Stimulated activated effector memory CD8-positive, alpha-beta T cell treated with anti-CD3 and anti-CD28 coated beads, Interleukin-12 subunit alpha, Interleukin-12 subunit beta, amount 100 ng/mL, for 72 hours (primary cell): ENCODE measurements at regions not wholly inside any gene's neighbourhood (a gene's known extent, or its start where the extent isn't known, plus 50 kb on each side); places are given as distances from the start of the nearest gene placed in this dataset.
"Not testable (repeated sequence)": the region's sequence is repeated elsewhere in the genome, so short reads cannot be mapped to it uniquely, and the experiment has no call there.

Source experiments
- ATAC-seq: fragments of 150-1000 bp; cut with Tn5 transposase; 2 replicates; pipeline ENCODE4 v1.10.0; 2021
- DNase-seq, 2 donors: peaks; one replicate each; pipeline ENCODE4 v3.0.0; 2021 to 2022; ENCODE audit warnings: low spot score in 2 of 2
- H3K27ac Mint-ChIP-seq: one replicate; pipeline ENCODE4 v1.8.0; 2022; ENCODE audit warnings: mild to moderate bottlenecking, mixed read lengths
- H3K36me3 Mint-ChIP-seq: one replicate; pipeline ENCODE4 v1.8.0; 2022; ENCODE audit warnings: mild to moderate bottlenecking, mixed read lengths
- H3K4me1 Mint-ChIP-seq: one replicate; pipeline ENCODE4 v1.8.0; 2022; ENCODE audit warnings: mixed read lengths
- H3K4me3 Mint-ChIP-seq: one replicate; pipeline ENCODE4 v1.8.0; 2022; ENCODE audit warnings: mild to moderate bottlenecking, mixed read lengths
- H3K9me3 Mint-ChIP-seq: one replicate; pipeline ENCODE4 v1.8.0; 2022; ENCODE audit warnings: mixed read lengths

DNA sequence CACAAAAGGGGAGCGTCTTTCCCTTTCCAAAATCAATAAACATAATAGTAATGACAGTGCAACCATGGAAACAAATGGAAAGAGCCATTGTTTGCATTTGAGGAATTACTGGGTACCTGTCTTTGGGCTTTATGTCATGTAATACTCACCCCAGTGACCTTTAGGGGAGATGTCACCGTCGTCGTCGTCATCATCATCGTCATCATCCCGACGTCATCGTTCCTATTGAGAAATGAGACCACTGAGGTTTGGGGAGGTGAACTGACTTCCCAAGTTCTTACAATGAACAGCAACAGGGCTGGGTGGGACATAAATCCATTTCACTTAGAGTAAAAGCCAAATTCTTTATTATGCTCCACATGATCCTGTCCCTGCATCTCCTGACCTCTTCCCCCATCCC is 168.9 kb upstream of the KAZN start:
- no peaks in the 10 kb centered on the region for H3K36me3 Mint-ChIP-seq
- no peak for ATAC-seq
- no peaks in the 10 kb centered on the region for H3K4me1 Mint-ChIP-seq

DNA sequence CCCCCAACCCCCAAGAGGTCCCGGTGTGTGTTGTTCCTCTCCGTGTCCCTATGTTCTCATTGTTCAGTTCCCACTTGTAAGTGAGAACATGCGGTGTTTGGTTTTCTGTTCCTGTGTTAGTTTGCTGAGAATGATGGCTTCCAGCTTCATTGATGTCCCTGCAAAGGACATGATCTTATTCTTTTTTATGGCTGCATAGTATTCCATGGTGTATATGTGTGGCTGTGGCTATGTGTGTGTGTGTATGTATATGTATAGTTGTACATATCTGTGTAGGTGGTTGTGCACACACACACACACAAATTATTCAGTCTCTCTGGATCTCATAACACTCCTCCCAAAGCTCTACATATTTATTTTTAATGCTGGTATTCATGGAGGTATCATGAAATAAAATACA is 165.8 kb upstream of the KAZN start:
- ATAC-seq, H3K4me3 Mint-ChIP-seq, DNase-seq, H3K27ac Mint-ChIP-seq, H3K36me3 Mint-ChIP-seq, H3K4me1 Mint-ChIP-seq, H3K9me3 Mint-ChIP-seq: not testable (repeated sequence)

More for the DNA sequence above, 168.9 kb upstream of the KAZN start:
- Mint-ChIP-seq H3K4me3 (no peak overlapping the region), H3K9me3 (peaks cover 4% of the 10 kb centered on the region), H3K27ac (no peak overlapping the region)
- no peak for DNase-seq

DNA sequence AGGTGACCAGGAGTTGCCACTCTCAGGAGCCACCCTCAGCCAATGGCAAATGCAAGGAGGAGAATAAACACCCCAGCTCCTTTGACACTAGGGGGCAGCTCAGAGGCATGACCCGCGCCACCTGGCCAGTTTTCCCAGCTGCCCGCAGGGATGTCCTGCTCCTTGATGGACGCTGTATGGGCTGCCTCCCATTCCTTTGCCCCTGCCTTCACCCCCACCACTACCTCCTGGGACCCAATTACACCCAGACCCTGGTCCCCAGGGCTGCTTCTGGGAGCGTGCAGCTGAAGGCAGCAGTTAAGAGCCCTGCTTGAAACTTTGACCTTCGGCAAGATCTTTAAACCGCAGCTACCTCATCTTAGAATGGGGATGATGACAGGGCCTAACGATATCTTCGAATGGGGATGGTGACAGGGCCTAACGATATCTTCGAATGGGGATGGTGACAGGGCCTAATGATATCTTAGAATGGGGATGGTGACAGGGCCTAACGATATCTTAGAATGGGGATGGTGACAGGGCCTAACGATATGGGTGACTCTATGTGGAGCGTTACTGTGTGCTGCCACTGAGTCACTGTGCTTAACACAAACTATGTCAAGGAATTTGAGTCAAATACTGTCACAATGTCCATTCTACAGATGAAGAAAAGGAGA is 163.0 kb upstream of the KAZN start:
- ATAC-seq (no peak), DNase-seq (no peak)
- Mint-ChIP-seq H3K27ac (no peak overlapping the region), H3K9me3 (peaks cover 4% of the 10 kb centered on the region), H3K36me3 (no peaks in the 10 kb centered on the region), H3K4me1 (no peaks in the 10 kb centered on the region), H3K4me3 (no peak overlapping the region)

DNA sequence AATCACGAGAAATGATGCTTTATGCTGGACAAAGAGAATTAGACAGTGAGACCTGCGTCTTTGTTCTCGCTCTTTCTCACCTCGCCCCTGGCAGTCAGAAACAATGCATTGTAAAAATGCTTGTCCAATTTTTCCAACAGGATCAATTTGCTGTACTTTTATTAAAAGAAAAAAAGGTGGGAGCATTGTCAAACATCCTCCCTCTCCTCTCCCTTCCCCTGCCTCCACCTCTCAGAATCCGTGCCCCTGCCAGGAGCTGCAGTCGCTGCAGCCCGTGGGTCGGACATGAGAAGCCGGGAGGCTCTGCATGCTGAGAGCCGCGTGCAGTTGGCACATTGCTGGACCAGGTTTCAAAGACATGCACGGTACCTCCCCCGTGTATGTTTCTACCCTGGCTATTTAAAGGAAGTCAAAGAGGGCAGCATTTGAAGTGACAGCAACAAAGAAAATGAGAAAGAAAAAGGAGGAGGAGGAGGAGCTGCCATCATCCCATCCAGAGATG is 161.0 kb upstream of the KAZN start:
- no peak for DNase-seq
- Mint-ChIP-seq H3K4me1 (no peaks in the 10 kb centered on the region), H3K4me3 (no peak overlapping the region), H3K9me3 (peaks cover 4% of the 10 kb centered on the region), H3K36me3 (no peaks in the 10 kb centered on the region), H3K27ac (no peak overlapping the region)
- ATAC-seq, result no peak

DNA sequence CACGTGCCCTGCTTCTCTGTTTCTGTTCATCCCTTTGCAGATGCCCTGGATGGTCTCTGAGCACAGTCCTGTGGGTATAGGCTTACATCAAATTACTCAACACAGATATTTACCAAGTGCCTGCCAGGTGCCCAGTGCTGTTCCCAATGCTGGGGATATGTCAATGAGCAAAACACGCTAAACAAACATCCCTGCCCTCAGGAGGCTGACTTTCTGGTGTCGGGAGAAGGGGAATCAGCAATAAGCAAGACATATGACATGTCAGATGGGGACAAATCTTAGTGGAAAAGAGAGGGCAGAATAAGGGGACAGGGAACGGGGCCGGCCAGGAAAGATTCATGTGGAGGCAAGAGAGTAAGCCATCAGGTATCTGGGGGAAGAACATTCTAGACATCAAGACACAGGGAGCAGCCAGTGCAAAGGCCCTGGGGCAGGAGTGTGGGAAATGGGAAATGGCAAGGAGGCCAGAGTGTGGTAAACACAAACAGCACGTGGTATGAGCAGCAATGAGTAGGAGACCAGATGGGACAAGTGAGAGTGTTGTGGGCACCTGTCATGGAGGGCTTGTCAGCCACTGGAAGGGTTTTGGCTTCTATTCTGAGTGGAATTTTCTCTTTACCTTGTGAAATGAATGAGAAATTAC is 160.2 kb upstream of the KAZN start:
- no peaks in the 10 kb centered on the region for H3K36me3 Mint-ChIP-seq
- no peak for ATAC-seq
- peaks cover 2% of the 10 kb centered on the region for H3K9me3 Mint-ChIP-seq
- H3K4me3 Mint-ChIP-seq, result no peak overlapping the region
- DNase-seq, result no peak
- H3K4me1 Mint-ChIP-seq, result no peaks in the 10 kb centered on the region
- H3K27ac Mint-ChIP-seq, result no peak overlapping the region

DNA sequence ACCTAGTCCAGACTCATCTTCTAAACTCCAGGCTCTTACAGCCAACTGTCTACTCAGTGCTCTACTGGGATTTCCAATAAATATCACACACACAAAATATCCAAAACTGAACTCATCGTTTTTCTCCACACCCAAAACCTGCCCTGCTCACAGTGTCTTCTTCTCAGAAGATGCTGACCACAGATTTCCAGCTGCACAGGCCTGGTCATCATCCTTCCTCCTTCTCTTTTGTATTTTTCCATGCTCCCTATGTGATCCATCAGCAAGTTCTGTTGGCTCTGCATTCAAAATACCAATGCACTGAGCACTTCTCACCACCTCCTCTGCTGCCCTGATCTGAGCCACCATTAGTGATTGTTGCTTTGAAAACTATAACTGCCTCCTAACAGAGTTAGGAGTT is 159.5 kb upstream of the KAZN start:
- ATAC-seq, result no peak
- no peaks in the 10 kb centered on the region for H3K36me3 Mint-ChIP-seq
- H3K27ac Mint-ChIP-seq, result no peak overlapping the region
- no peak overlapping the region for H3K4me3 Mint-ChIP-seq
- no peak for DNase-seq
- H3K9me3 Mint-ChIP-seq, result no peaks in the 10 kb centered on the region
- no peaks in the 10 kb centered on the region for H3K4me1 Mint-ChIP-seq

DNA sequence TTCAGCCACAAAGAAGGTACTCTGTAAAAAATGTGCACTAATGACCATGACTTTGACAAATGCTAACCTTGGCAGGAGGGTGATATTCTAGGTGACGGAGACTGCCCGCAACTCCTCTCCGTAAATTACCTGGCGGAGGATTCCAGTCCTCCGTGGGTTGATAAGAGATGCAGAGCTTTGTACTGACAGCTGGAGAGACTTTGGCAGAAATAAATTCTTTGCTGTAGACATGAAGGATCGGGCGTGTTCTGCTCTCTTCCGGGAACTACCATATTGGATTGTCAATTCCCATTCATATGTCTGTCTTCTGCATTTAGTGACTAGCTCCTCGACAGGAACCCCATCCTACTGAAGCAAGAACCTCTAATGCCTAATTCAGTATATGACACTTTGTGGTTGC is 158.3 kb upstream of the KAZN start:
- Mint-ChIP-seq H3K9me3 (no peaks in the 10 kb centered on the region), H3K27ac (no peak overlapping the region), H3K36me3 (no peaks in the 10 kb centered on the region), H3K4me3 (no peak overlapping the region), H3K4me1 (no peaks in the 10 kb centered on the region)
- no peak for ATAC-seq
- DNase-seq, result no peak

DNA sequence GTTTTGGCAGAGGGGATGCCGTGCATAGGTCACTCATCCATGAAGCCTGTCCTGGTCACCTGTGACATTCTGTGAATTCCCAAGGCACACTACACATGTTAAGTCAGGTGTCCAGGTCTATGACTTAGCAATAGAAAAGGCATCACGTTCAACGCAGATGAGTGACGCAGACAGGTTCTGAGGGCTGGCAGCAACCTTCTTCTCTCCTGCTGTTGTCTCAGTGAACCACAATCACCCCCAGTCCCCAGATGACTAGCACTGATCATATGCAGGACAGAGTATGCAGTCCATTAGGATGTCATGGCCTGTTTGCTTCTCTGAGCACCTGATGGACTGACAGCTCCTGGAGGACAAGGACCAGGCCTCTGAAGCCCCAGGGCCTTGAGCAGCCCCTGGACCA is 157.8 kb upstream of the KAZN start:
- no peak for DNase-seq
- no peaks in the 10 kb centered on the region for H3K36me3 Mint-ChIP-seq
- ATAC-seq, result no peak
- no peak overlapping the region for H3K4me3 Mint-ChIP-seq
- no peaks in the 10 kb centered on the region for H3K9me3 Mint-ChIP-seq
- no peaks in the 10 kb centered on the region for H3K4me1 Mint-ChIP-seq
- no peak overlapping the region for H3K27ac Mint-ChIP-seq

DNA sequence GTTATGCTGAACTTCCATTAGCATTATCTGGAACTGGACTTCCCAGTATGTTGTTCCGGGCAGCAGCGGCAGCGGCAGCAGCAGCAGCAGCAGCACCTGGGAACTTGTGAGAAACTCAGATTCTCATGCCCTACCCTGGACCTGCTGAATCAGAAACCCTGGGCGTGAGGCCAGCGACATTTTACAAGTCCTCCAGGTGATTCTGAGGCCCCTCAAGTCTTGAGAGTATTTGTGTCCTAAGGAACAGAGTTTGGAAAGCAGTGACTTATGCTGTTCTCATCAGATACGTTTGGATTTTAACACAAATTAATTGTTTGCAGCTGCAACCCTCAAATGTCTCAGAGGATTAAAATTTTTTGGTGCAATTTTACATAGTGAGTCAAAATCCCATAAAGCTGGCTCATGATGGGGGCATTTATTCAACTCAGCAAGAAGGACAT is 157.2 kb upstream of the KAZN start:
- no peak for ATAC-seq

DNA sequence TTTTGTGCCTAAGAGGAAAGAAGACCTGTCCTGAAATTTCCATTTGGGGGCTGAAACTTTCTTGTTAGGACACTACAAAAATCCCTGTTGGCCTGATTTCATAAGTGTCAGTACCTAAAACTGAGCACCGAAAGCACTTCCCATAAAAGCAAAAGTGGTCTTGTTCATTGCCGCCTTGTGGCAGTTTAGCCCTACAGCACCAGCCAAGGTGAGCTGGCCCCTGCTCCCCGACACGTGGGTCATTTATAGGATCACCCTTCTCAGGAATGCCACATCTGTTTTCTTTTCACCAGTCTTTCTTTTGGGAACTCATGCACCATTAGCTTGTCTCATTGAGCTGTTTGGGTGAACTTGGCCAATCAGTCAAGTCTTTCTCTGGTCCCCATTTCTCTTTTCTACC is 155.8 kb upstream of the KAZN start:
- DNase-seq, result no peak
- Mint-ChIP-seq H3K36me3 (no peaks in the 10 kb centered on the region), H3K4me1 (no peaks in the 10 kb centered on the region), H3K9me3 (no peaks in the 10 kb centered on the region), H3K27ac (no peak overlapping the region), H3K4me3 (no peak overlapping the region)
- no peak for ATAC-seq

More for the DNA sequence above, 157.2 kb upstream of the KAZN start:
- Mint-ChIP-seq H3K4me3 (no peak overlapping the region), H3K36me3 (no peaks in the 10 kb centered on the region), H3K27ac (no peak overlapping the region), H3K4me1 (no peaks in the 10 kb centered on the region), H3K9me3 (no peaks in the 10 kb centered on the region)
- no peak for DNase-seq

DNA sequence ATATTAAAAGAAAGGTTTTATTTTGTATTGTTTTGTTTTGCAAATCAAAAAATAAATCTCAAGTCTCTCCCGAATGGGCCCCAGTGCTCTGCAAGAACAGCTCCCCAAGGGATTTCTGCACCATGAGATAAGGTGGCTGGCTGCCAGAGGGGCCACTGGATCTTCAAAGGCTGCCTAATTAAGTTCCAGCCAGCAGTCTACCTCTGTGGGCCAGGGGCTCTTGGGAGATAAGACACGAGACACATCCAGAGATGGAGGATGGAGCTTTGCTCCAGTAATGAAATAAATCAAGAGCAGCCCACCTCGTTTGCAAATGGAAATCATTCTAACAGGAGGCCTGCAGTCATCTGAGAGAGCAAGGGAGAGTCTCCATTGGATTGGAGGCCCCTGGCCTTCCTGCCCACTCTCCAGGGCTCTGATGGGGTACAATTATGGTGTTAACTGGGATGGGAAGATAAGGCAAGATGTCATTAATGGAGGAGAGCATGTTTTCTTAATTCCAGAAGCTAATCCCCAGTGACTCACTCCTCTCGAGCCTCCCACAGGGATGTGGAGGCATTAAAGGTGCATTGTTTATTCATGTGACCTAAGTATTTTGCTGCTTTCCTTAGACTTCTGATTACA is 155.2 kb upstream of the KAZN start:
- Mint-ChIP-seq H3K4me3 (no peak overlapping the region), H3K36me3 (no peaks in the 10 kb centered on the region), H3K9me3 (no peaks in the 10 kb centered on the region), H3K27ac (no peak overlapping the region), H3K4me1 (no peaks in the 10 kb centered on the region)
- ATAC-seq, result no peak
- no peak for DNase-seq

DNA sequence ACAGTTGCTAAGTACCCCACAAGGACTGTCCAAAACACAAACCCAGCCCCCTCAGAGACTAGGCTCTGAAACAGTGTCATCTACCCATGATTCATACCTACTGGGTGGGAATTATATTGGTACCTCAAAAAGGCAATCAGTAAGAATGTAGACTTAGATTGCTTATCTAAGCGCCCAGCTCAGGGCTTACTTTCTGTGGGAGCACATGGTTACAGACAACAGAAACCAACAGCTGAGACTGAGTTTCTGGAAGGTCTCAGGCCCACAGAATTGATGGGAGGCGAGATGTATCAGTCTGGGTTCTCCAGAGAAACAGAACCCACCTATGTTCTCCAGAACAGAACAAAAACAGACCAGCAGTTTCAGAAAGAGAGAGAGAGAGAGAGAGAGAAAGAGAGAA is 147.3 kb upstream of the KAZN start:
- no peak overlapping the region for H3K27ac Mint-ChIP-seq
- H3K4me3 Mint-ChIP-seq, result no peak overlapping the region
- no peaks in the 10 kb centered on the region for H3K36me3 Mint-ChIP-seq
- no peaks in the 10 kb centered on the region for H3K4me1 Mint-ChIP-seq
- H3K9me3 Mint-ChIP-seq, result no peaks in the 10 kb centered on the region
- ATAC-seq (no peak), DNase-seq (no peak)

DNA sequence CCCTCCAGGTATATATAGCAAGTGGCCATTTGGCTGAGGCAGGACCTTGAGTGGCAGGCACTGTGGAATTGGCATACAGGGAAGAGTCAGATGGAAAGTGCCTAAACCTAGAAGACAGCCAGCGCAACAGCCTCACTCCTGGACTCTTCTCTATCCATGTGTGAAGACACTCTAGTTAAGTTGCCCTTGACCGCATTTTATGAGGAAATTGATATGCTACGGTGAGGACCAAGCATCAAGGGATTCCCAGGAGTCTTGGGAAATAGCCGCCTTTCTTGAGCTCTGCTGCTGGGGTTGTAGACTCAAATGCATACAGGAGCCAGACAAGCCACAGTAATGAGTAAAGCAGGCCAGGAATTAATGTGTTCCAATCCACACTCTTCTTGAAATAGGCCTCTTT is 145.9 kb upstream of the KAZN start:
- Mint-ChIP-seq H3K9me3 (peaks cover 2% of the 10 kb centered on the region), H3K4me1 (no peaks in the 10 kb centered on the region), H3K27ac (no peak overlapping the region), H3K4me3 (no peak overlapping the region), H3K36me3 (no peaks in the 10 kb centered on the region)
- no peak for ATAC-seq
- DNase-seq, result no peak

DNA sequence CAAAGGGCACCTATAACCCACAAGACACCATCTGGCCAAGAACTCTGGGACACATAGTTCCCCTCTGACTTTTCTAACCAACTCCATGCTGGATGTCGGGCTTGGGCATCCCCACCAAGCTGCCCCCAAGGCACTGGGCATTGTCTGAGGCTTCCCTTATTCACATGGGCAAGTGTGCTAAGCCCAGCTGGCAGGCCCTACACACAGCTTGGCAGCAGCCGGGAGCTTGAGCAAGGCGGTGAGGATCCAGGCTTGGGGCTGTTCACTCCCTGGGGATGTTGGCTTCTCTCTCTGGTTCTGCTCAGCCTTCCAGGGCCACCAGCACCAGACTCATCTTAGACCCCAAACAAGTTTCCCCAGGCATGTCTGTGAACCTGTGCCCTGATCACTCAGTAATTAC is 138.3 kb upstream of the KAZN start:
- Mint-ChIP-seq H3K9me3 (peaks cover 4% of the 10 kb centered on the region), H3K36me3 (no peaks in the 10 kb centered on the region), H3K4me1 (no peaks in the 10 kb centered on the region), H3K4me3 (no peak overlapping the region), H3K27ac (no peak overlapping the region)
- no peak for DNase-seq
- ATAC-seq, result no peak

DNA sequence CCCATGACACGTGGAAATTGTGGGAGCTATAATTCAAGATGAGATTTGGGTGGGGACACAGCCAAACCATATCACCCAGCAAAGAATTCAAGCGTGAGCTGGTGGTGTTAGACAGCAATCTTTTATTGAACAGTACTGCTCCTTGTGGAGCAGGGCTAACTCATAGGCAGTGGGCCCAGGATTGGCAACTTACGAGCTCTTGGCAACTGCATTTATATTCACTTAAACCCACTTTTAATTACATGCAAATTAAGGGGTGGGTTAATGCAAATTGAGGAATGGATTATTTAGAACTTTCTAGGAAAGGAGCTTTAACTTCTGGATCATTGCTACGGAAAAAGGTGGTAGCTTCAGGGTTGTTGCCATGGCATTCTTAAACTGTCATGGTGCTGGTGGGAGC is 135.6 kb upstream of the KAZN start:
- Mint-ChIP-seq H3K4me3 (no peak overlapping the region), H3K4me1 (no peaks in the 10 kb centered on the region)

DNA sequence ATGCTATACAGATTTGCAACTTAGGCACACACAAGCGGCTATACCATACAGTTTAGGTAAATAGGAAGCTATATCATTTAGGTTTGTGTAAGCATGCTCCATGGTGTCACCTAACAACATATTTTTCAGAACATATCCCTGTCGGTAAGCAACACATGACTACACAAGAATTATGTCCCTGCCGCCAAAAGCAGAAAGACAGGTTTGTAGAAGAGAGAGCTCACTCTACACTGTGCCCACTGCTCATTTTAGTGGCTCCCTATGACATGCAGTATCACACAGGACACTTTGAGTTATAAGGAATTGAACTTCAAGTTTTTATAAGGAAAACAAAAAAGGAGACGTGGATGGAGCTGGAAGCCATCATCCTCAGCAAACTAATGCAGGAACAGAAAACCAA is 132.5 kb upstream of the KAZN start:
- no peaks in the 10 kb centered on the region for H3K36me3 Mint-ChIP-seq
- no peak for ATAC-seq
- no peak overlapping the region for H3K4me3 Mint-ChIP-seq
- no peak for DNase-seq
- no peak overlapping the region for H3K27ac Mint-ChIP-seq
- peaks cover 2% of the 10 kb centered on the region for H3K9me3 Mint-ChIP-seq
- no peaks in the 10 kb centered on the region for H3K4me1 Mint-ChIP-seq

More for the DNA sequence above, 135.6 kb upstream of the KAZN start:
- Mint-ChIP-seq H3K36me3 (no peaks in the 10 kb centered on the region), H3K9me3 (peaks cover 2% of the 10 kb centered on the region), H3K27ac (no peak overlapping the region)
- DNase-seq, result no peak
- ATAC-seq, result no peak
